LNCAP (cell line): ENCODE measurements at regions not wholly inside any gene's neighbourhood (a gene's known extent, or its start where the extent isn't known, plus 50 kb on each side); places are given as distances from the start of the nearest gene placed in this dataset.

ENCODE experiments used
- CTCF ChIP-seq: fragments of 450-650 bp; IDR thresholded peaks from 2 replicates; pipeline ENCODE4 v1.5.1; 2017; ENCODE audit warnings: mild to moderate bottlenecking

GRCh38 chr6:105988812-105989577 lies 97.1 kb upstream of the PRDM1 start:
- TF ChIP-seq CTCF, result no peak

- TF ChIP-seq CTCF, result no peak
These were observed 97.8 kb upstream of the PRDM1 start for GRCh38 chr6:105988321-105988720.

- no peak for TF ChIP-seq CTCF
These were observed 98.6 kb upstream of the PRDM1 start for GRCh38 chr6:105987516-105987915.

- no peak for TF ChIP-seq CTCF
These were observed 99.1 kb upstream of the PRDM1 start for GRCh38 chr6:105986998-105987397.

GRCh38 chr6:105985816-105986632 lies 100.1 kb upstream of the PRDM1 start:
- TF ChIP-seq CTCF, result no peak

- no peak for TF ChIP-seq CTCF
These were observed 100.9 kb upstream of the PRDM1 start for GRCh38 chr6:105985098-105985815.

- no peak for TF ChIP-seq CTCF
These were observed 102.4 kb upstream of the PRDM1 start for GRCh38 chr6:105983763-105984162.
